ENCODE measurements at regions not wholly inside any gene's neighbourhood (a gene's known extent, or its start where the extent isn't known, plus 50 kb on each side); places are given as distances from the start of the nearest gene placed in this dataset.

GRCh38 chr4:162804351-162804924 is 362.3 kb downstream of the NAF1 start:
- Histone ChIP-seq H3K4me2 (no peak overlapping the region), H3K9me3 (no peaks in the 10 kb centered on the region), H3K4me3 (no peak overlapping the region), H3K27ac (no peak overlapping the region), H3K4me1 (no peaks in the 10 kb centered on the region)
- no peak for TF ChIP-seq RNF2 (IDR thresholded peaks at IDR 0.05; ENCODE audit: borderline replicate concordance, low read depth)
- TF ChIP-seq HES2 (IDR thresholded peaks at IDR 0.05) = no peak
- TF ChIP-seq TP53 (CRISPR knock-in tag; IDR thresholded peaks at IDR 0.05) = no peak
- no peak for TF ChIP-seq SREBF2 (IDR thresholded peaks at IDR 0.05)
- TF ChIP-seq HOXB13 (CRISPR knock-in tag; IDR thresholded peaks at IDR 0.05; ENCODE audit: low read depth) = no peak
- TF ChIP-seq NFE2L2 (conservative IDR thresholded peaks at IDR 0.05; ENCODE audit: low read length) = no peak
- TF ChIP-seq NPAS2 (CRISPR knock-in tag; IDR thresholded peaks at IDR 0.05; ENCODE audit: borderline replicate concordance) = no peak
- no peak for TF ChIP-seq JUN (IDR thresholded peaks at IDR 0.05)
- no peak for TF ChIP-seq MAFK (IDR thresholded peaks at IDR 0.05; ENCODE audit: partially characterized antibody)
- TF ChIP-seq CBX8 (IDR thresholded peaks at IDR 0.05) = no peak
- DNase-seq (ENCODE audit: low read depth in 1 of 2, low spot score in 1 of 2) (no peak), FAIRE-seq (no peak), ATAC-seq (no peak)
- ChIA-PET POLR2A (no interaction called here), CTCF (no interaction called here)
- WGBS (ENCODE audit: missing lambda C conversion rate) = 42% methylated on average over 4 of the region's 4 CpGs

- no peak overlapping the region for H3K27ac ChIP-seq
- no peak overlapping the region for H3K4me2 ChIP-seq
- no peaks in the 10 kb centered on the region for H3K4me1 ChIP-seq
- ChIA-PET POLR2A (no interaction called here), CTCF (no interaction called here)
- no peak overlapping the region for H3K4me3 ChIP-seq
- no peak for ATAC-seq
- H3K9me3 ChIP-seq = no peaks in the 10 kb centered on the region
- FAIRE-seq = no peak
- TF ChIP-seq ZFP36 (IDR thresholded peaks at IDR 0.05; ENCODE audit: borderline replicate concordance, partially characterized antibody) (no peak), MAZ (IDR thresholded peaks at IDR 0.05; ENCODE audit: borderline replicate concordance, low read depth, low read length) (no peak), BCL3 (IDR thresholded peaks at IDR 0.05) (no peak), RAD21 (conservative IDR thresholded peaks at IDR 0.05 in 1 of 2, IDR thresholded peaks at IDR 0.05 in 1 of 2) (no peak), CTCF (IDR thresholded peaks at IDR 0.05) (no peak), HOXB13 (CRISPR knock-in tag; IDR thresholded peaks at IDR 0.05; ENCODE audit: low read depth) (no peak), E2F6 (IDR thresholded peaks at IDR 0.05; ENCODE audit: borderline replicate concordance, low read depth) (no peak)
- DNase-seq (ENCODE audit: low read depth in 1 of 2, low spot score in 1 of 2) = no peak
These were observed 363.3 kb downstream of the NAF1 start for GRCh38 chr4:162803378-162803777.

- Histone ChIP-seq H3K4me2 (no peak overlapping the region), H3K4me3 (no peak overlapping the region), H3K9me3 (no peaks in the 10 kb centered on the region), H3K4me1 (no peaks in the 10 kb centered on the region), H3K27ac (no peak overlapping the region)
- no peak for ATAC-seq
- WGBS (ENCODE audit: missing lambda C conversion rate) = 93% methylated on average over 1 of the region's 1 CpG
- no peak for TF ChIP-seq MAFK (IDR thresholded peaks at IDR 0.05; ENCODE audit: partially characterized antibody)
- TF ChIP-seq FOXS1 (CRISPR knock-in tag; IDR thresholded peaks at IDR 0.05) = no peak
- no peak for TF ChIP-seq HOXB13 (CRISPR knock-in tag; IDR thresholded peaks at IDR 0.05; ENCODE audit: low read depth)
- TF ChIP-seq NPAS2 (CRISPR knock-in tag; IDR thresholded peaks at IDR 0.05; ENCODE audit: borderline replicate concordance) = no peak
- TF ChIP-seq SMC3 (IDR thresholded peaks at IDR 0.05) = no peak
- no peak for DNase-seq (ENCODE audit: low read depth in 1 of 2, low spot score in 1 of 2)
- no peak for FAIRE-seq
- ChIA-PET POLR2A (no interaction called here), CTCF (no interaction called here)
These were observed 369.6 kb downstream of the NAF1 start for GRCh38 chr4:162797108-162797507.
